ENCODE measurements at regions not wholly inside any gene's neighbourhood (a gene's known extent, or its start where the extent isn't known, plus 50 kb on each side); places are given as distances from the start of the nearest gene placed in this dataset.

DNA sequence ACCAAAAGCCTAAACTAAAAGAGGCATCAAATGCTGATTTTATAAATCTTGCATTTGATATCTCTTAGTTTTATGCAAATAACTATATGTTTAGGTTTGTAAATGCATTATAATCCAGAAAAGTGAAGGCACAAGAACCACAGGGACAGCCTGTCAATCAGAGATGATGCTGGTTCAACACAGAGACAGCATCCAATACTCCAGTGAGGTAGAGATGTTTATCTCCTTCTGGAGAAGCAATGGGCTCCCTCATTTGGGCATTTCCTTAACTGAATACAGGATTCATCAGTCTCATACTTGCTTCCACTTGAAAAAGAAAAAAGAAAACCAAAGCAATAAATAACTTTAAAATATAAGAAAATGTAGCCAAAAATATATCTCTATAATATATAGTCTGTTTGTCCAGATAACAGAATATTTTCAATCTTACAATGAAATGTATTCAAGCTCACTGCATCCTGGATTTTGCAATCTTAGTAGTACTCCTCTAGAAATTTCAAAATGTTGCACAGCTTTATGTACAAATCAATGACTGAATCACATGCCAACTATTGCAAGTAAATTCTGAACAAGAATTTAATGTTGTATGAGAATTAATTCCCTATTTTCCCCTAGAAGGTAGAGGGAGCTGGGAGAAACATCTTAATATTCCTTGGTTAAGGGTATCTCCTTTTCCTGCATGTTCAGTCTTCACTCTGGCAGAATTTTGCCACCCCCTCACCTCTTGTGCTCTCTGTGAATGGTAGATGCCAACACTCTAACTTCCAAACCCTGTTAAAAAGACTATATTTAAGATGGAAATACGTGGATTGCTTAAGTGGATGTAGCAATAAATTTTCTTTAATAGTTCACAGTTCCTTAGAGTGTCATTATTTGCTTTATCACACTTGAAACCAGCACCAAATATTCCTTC is 191.1 kb upstream of the GAS1 start:
- no peak overlapping the region for H2AFZ ChIP-seq
- no peaks in the 10 kb centered on the region for H3K79me2 ChIP-seq
- no peaks in the 10 kb centered on the region for H3K27me3 ChIP-seq (ENCODE audit: control insufficient read depth, insufficient read depth, low read length)
- no peaks in the 10 kb centered on the region for H3K9me3 ChIP-seq (ENCODE audit: control insufficient read depth, low read length)
- no peak overlapping the region for H3K9ac ChIP-seq
- no peak overlapping the region for H3K4me3 ChIP-seq (ENCODE audit: low read depth, low read length)
- H3K36me3 ChIP-seq (ENCODE audit: control insufficient read depth, insufficient read depth, low read length), result no peaks in the 10 kb centered on the region
- H3K4me1 ChIP-seq, result no peaks in the 10 kb centered on the region
- no peak for TF ChIP-seq CTCF (IDR thresholded peaks at IDR 0.05)
- no peak overlapping the region for H3K4me2 ChIP-seq (ENCODE audit: low read length)
- no peak overlapping the region for H3K27ac ChIP-seq

DNA sequence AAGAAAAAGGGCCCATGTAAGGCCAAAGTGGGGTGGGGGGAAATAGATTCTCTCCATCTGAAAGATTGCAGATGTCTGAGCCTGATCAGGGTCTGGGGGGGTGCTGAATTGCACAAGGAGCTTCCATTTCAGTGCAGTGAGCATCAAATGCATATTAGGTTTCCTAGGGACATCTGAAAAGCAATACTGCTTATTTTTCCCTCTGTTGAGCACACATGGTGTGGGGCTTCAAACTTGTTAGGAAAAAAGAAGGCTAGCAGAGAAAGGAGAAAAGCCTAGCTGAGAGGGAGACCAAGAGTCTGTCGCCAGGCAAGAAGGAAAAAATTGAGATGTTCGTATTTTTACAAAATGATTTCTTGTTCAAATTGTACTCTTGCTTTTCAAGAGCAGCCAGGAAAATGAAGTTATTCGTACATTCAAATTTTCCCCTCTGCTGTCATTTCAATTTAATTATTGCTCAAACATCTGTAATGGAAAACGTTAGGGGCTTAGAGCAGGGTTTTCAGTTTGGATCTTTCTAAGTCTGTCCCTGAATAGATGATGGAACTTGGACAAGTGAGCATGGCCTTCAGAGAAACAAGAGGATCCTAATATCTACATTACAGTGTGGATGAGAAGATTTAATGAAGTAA is 191.9 kb upstream of the GAS1 start:
- no peak overlapping the region for H2AFZ ChIP-seq
- H3K79me2 ChIP-seq, result no peaks in the 10 kb centered on the region
- no peak overlapping the region for H3K27ac ChIP-seq
- H3K9me3 ChIP-seq (ENCODE audit: control insufficient read depth, low read length), result no peaks in the 10 kb centered on the region
- H3K36me3 ChIP-seq (ENCODE audit: control insufficient read depth, insufficient read depth, low read length), result no peaks in the 10 kb centered on the region
- H3K9ac ChIP-seq, result no peak overlapping the region
- no peak for TF ChIP-seq CTCF (IDR thresholded peaks at IDR 0.05)
- no peaks in the 10 kb centered on the region for H3K27me3 ChIP-seq (ENCODE audit: control insufficient read depth, insufficient read depth, low read length)
- no peaks in the 10 kb centered on the region for H3K4me1 ChIP-seq
- no peak overlapping the region for H3K4me2 ChIP-seq (ENCODE audit: low read length)
- no peak overlapping the region for H3K4me3 ChIP-seq (ENCODE audit: low read depth, low read length)

- no peak for TF ChIP-seq CTCF (IDR thresholded peaks at IDR 0.05)
- Histone ChIP-seq H3K27me3 (ENCODE audit: control insufficient read depth, insufficient read depth, low read length) (no peaks in the 10 kb centered on the region), H3K79me2 (no peaks in the 10 kb centered on the region), H3K27ac (no peak overlapping the region), H3K9me3 (ENCODE audit: control insufficient read depth, low read length) (no peaks in the 10 kb centered on the region), H3K4me2 (ENCODE audit: low read length) (no peak overlapping the region), H3K36me3 (ENCODE audit: control insufficient read depth, insufficient read depth, low read length) (no peaks in the 10 kb centered on the region), H3K4me3 (ENCODE audit: low read depth, low read length) (no peak overlapping the region), H2AFZ (no peak overlapping the region), H3K4me1 (no peaks in the 10 kb centered on the region), H3K9ac (no peak overlapping the region)
These were observed 192.8 kb upstream of the GAS1 start for GRCh38 chr9:87140142-87140541.

- Histone ChIP-seq H3K27ac (no peak overlapping the region), H3K36me3 (ENCODE audit: control insufficient read depth, insufficient read depth, low read length) (no peaks in the 10 kb centered on the region), H3K9me3 (ENCODE audit: control insufficient read depth, low read length) (no peaks in the 10 kb centered on the region), H2AFZ (no peak overlapping the region), H3K4me1 (no peaks in the 10 kb centered on the region), H3K79me2 (no peaks in the 10 kb centered on the region), H3K9ac (no peak overlapping the region), H3K4me3 (ENCODE audit: low read depth, low read length) (no peak overlapping the region), H3K27me3 (ENCODE audit: control insufficient read depth, insufficient read depth, low read length) (no peaks in the 10 kb centered on the region), H3K4me2 (ENCODE audit: low read length) (no peak overlapping the region)
- TF ChIP-seq CTCF (IDR thresholded peaks at IDR 0.05), result no peak
These were observed 193.4 kb upstream of the GAS1 start for GRCh38 chr9:87140605-87141109.
